Prostate gland (tissue), 2 donors: ENCODE measurements at regions not wholly inside any gene's neighbourhood (a gene's known extent, or its start where the extent isn't known, plus 50 kb on each side); places are given as distances from the start of the nearest gene placed in this dataset.

Experiments used
- DNase-seq: peaks from one replicate; pipeline ENCODE4 v3.0.0-alpha.2; 2019; ENCODE audit warnings: low spot score
- H3K27ac ChIP-seq, 2 donors: fragments of 200-600 bp; sonication (generic); 2 replicates each; pipeline ENCODE4 v1.5.1; 2017 to 2019
- H3K27me3 ChIP-seq: fragments of 200-600 bp; sonication (generic); replicated peaks from 2 replicates; pipeline ENCODE4 v1.5.1; 2019; ENCODE audit not compliant: insufficient read depth
- H3K36me3 ChIP-seq, 2 donors: fragments of 200-600 bp; sonication (generic); 1 replicate in 1 of 2; 2 replicates in 1 of 2; pipeline versions ENCODE4 v1.5.1 to v1.8.1; 2017 to 2019
- H3K4me1 ChIP-seq: fragments of 200-600 bp; sonication (generic); replicated peaks from 2 replicates; pipeline ENCODE4 v1.5.1; 2019
- H3K4me3 ChIP-seq, 2 donors: fragments of 200-600 bp; sonication (generic); 2 replicates each; pipeline ENCODE4 v1.5.1; 2017 to 2019
- H3K9me3 ChIP-seq: fragments of 200-600 bp; sonication (generic); 2 replicates; pipeline ENCODE4 v1.5.1; 2017
- CTCF ChIP-seq, 4 experiments: fragments of 200-600 bp in 2 of 4; fragments of 450-650 bp in 2 of 4; sonication (generic) in 2 of 4; IDR thresholded peaks; 1 replicate in 3 of 4; 2 replicates in 1 of 4; pipeline ENCODE4 v1.5.1; 2016 to 2019; ENCODE audit warnings: antibody characterized with exemption in 4 of 4, mild to moderate bottlenecking in 2 of 4, moderate library complexity in 2 of 4
- POLR2A ChIP-seq: fragments of 450-650 bp; IDR thresholded peaks from one replicate; pipeline ENCODE4 v1.6.1; 2016; ENCODE audit warnings: antibody characterized with exemption, mild to moderate bottlenecking
- POLR2AphosphoS5 ChIP-seq: sonication (generic); formaldehyde crosslinking; IDR thresholded peaks from one replicate; pipeline ENCODE4 v1.6.1; 2017; ENCODE audit warnings: antibody characterized with exemption
- WGBS: methylation state at CpG from one replicate; pipeline ENCODE4 v1.1.5; 2018; 5-methylcytosine and 5-hydroxymethylcytosine counted together
- intact Hi-C: fragments of 100-400 bp; cut with DNase I; formaldehyde crosslinking; loops from one replicate; pipeline ENCODE4 v1.14.2; 2022

GRCh38 chr4:36516522-36517095, 235.2 kb downstream of the DTHD1 start:
- intact Hi-C loops = no loop called here
- WGBS = 78% methylated on average over 4 of the region's 4 CpGs

GRCh38 chr4:36523182-36523581, 241.8 kb downstream of the DTHD1 start:
- no peak for DNase-seq
- no peak overlapping the region for H3K4me3 ChIP-seq
- H3K4me1 ChIP-seq = no peaks in the 10 kb centered on the region
- intact Hi-C loops = no loop called here
- H3K36me3 ChIP-seq = no peaks in the 10 kb centered on the region
- no peaks in the 10 kb centered on the region for H3K27me3 ChIP-seq
- no peaks in the 10 kb centered on the region for H3K9me3 ChIP-seq
- TF ChIP-seq CTCF (IDR thresholded peaks at IDR 0.05) (no peak), POLR2A (no peak), POLR2AphosphoS5 (no peak)
- H3K27ac ChIP-seq = no peak overlapping the region

More at GRCh38 chr4:36516522-36517095, 235.2 kb downstream of the DTHD1 start:
- H3K36me3 ChIP-seq = no peaks in the 10 kb centered on the region
- DNase-seq = no peak
- no peak overlapping the region for H3K27ac ChIP-seq
- H3K9me3 ChIP-seq = no peaks in the 10 kb centered on the region
- H3K4me1 ChIP-seq = no peaks in the 10 kb centered on the region
- no peak overlapping the region for H3K4me3 ChIP-seq
- TF ChIP-seq CTCF (IDR thresholded peaks at IDR 0.05) (no peak), POLR2A (no peak), POLR2AphosphoS5 (no peak)
- no peaks in the 10 kb centered on the region for H3K27me3 ChIP-seq

- no peak overlapping the region for H3K4me3 ChIP-seq
- H3K27me3 ChIP-seq = no peaks in the 10 kb centered on the region
- no peaks in the 10 kb centered on the region for H3K36me3 ChIP-seq
- no peak for DNase-seq
- intact Hi-C loops = no loop called here
- H3K9me3 ChIP-seq = no peaks in the 10 kb centered on the region
- H3K27ac ChIP-seq = no peak overlapping the region
- TF ChIP-seq POLR2AphosphoS5 (no peak), CTCF (IDR thresholded peaks at IDR 0.05) (no peak), POLR2A (no peak)
- 40% methylated on average over 4 of the region's 4 CpGs for WGBS
- H3K4me1 ChIP-seq = no peaks in the 10 kb centered on the region
Measured at GRCh38 chr4:36532670-36533379, 251.4 kb downstream of the DTHD1 start.

GRCh38 chr4:36533944-36534343, 252.5 kb downstream of the DTHD1 start:
- Histone ChIP-seq H3K27ac (no peak overlapping the region), H3K36me3 (no peaks in the 10 kb centered on the region), H3K4me1 (no peaks in the 10 kb centered on the region), H3K9me3 (no peaks in the 10 kb centered on the region), H3K4me3 (no peak overlapping the region), H3K27me3 (no peaks in the 10 kb centered on the region)
- TF ChIP-seq POLR2A (no peak), CTCF (IDR thresholded peaks at IDR 0.05) (no peak), POLR2AphosphoS5 (no peak)
- intact Hi-C loops = no loop called here
- 88% methylated on average over 1 of the region's 1 CpG for WGBS
- DNase-seq = no peak

- Histone ChIP-seq H3K36me3 (no peaks in the 10 kb centered on the region), H3K27ac (no peak overlapping the region), H3K9me3 (no peaks in the 10 kb centered on the region), H3K4me3 (no peak overlapping the region), H3K4me1 (no peaks in the 10 kb centered on the region), H3K27me3 (no peaks in the 10 kb centered on the region)
- no peak for DNase-seq
- 96% methylated on average over 1 of the region's 1 CpG for WGBS
- intact Hi-C loops = no loop called here
- TF ChIP-seq POLR2AphosphoS5 (no peak), POLR2A (no peak), CTCF (IDR thresholded peaks at IDR 0.05) (no peak)
Measured at GRCh38 chr4:36547383-36547782, 266.0 kb downstream of the DTHD1 start.
